HG03095 (cell line): ENCODE measurements at regions not wholly inside any gene's neighbourhood (a gene's known extent, or its start where the extent isn't known, plus 50 kb on each side); places are given as distances from the start of the nearest gene placed in this dataset.

Experiments used
- ATAC-seq: cut with Tn5 transposase; IDR thresholded peaks from one replicate; pipeline ENCODE4 v1.9.1; 2021; ENCODE audit warnings: moderate library complexity; ENCODE audit not compliant: unreplicated experiment

DNA sequence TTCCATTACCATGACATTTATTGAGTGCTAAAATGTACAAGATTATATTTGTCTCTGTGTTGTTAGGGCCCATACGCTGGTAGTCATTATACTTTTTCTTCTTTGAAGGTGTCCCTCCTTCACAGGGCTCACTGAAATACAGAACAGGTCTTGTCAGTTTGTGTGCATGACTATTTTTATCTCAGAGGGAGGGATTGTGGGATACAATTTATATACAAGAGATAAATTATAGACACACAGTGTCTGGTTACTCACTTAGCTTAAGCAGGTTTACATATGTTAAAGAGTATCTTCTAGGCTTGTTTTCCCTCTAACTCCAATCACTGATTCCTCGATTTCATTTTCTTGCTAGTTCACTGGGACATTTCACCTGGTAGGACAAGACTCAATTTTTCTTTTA, 143.3 kb upstream of the GUCY1A1 start:
- no peak for ATAC-seq

- no peak for ATAC-seq
Observed at GRCh38 chr4:155522201-155522600, 144.4 kb upstream of the GUCY1A1 start.

- ATAC-seq = no peak
Observed at GRCh38 chr4:155521382-155521781, 144.6 kb upstream of the MAP9 start.

DNA sequence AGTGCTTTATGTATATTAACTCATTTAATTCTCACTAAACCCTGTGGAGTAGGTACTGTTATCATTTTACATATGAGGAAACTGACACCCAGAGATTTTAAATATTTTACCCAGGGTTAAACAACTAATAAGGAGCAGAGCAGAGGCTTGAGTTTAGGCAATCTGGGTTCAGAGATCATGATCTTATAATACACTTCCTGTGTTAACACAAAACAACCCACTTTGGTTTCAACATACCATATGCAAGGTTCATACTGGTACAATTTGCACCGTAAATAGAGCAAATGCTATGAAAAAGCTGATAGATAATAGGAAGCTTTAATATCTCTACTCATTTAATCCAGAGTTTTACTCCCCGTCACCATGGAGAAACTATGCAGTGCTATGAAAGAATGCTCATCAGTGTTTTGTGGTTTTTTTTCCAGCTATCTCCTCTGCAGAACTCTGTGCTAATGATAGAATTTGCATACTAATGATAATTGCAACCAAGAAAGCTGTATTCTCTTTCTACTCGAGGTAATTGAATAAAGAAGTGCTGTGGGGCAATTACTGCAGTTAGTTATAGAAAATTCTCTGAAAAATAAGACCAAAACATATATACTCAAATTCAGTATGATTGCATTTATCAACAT, 138.8 kb upstream of the MAP9 start:
- ATAC-seq = no peak

DNA sequence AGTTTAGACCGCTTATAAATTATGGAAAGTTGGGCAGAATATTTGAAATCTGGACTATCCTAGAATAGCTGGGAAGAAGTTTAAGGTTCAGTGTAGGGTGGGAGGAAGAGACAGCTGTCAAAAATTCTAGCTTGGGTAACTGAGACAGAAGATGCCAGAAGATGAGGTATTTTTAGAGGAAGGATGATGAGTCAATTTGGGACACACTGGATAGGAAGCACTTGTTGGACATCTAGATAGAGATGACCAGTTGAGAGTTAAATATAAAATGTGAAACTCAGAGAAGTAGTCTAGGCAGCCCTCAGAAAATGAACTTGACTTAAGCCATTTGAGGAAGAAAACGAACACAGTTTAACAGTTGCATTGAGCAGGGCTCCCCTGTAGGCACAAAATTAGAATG, 137.9 kb upstream of the MAP9 start:
- ATAC-seq = no peak

GRCh38 chr4:155512817-155513216, 136.1 kb upstream of the MAP9 start:
- ATAC-seq = no peak

- ATAC-seq = no peak
Observed at GRCh38 chr4:155512046-155512445, 135.3 kb upstream of the MAP9 start.

- no peak for ATAC-seq
Observed at GRCh38 chr4:155510771-155511170, 134.0 kb upstream of the MAP9 start.

- ATAC-seq = no peak
Observed at GRCh38 chr4:155509555-155509954, 132.8 kb upstream of the MAP9 start.

DNA sequence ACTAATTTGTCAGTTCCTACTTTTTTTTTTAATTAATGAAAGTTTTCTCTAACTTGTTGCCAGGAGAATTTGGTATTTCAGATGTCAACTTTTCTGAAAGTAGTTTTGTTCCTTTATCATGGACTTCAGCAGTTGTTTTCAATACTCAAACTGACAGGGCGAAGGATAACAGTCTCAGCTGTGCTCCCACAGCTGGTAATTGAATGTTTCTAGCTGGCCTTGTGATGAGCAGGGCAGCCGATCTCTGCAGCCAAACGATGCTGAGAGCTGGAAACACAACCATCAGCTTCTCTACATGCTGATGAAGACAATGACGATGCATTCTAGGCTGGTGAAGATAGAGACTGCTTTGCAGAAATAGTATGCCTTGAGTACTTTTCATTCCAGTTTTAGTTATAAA, 130.0 kb upstream of the MAP9 start:
- ATAC-seq = no peak

GRCh38 chr4:155505321-155505720, 128.6 kb upstream of the MAP9 start:
- ATAC-seq = no peak

GRCh38 chr4:155497306-155497705, 120.5 kb upstream of the MAP9 start:
- no peak for ATAC-seq

- no peak for ATAC-seq
Observed at GRCh38 chr4:155496294-155496626, 119.5 kb upstream of the MAP9 start.

DNA sequence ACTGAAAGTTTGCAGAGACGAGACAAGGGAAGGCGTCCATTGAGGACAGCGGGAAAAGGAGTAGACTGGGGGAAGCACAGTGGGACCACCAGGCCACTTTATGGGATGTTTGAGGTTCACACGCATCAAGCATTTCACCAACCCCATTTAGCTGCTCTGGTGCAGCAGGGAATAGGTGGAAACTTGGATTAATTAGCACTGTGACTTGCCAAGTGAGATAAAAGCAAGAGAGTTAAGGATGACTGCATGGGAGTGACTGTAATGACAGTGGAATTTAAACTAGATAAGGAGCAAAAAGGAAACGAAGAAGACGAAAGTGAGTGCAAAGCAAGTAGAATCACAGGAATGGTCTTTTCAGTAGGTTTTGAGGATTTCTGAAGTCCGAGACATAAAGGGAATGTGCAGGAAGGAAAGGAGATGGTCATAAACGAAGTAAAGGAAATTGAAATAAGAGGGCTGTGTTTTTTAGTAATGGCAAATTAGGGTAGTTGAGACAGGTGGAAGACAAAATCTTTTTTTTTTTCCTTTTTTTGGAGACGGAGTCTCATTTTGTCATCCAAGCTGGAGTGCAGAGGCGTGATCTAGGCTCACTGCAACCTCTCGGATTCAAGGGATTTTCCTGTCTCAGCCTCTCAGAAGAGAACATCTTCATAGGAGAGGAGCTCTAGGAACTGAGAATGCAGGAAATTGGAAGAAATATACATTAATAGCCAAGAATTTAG, 119.0 kb upstream of the MAP9 start:
- no peak for ATAC-seq

DNA sequence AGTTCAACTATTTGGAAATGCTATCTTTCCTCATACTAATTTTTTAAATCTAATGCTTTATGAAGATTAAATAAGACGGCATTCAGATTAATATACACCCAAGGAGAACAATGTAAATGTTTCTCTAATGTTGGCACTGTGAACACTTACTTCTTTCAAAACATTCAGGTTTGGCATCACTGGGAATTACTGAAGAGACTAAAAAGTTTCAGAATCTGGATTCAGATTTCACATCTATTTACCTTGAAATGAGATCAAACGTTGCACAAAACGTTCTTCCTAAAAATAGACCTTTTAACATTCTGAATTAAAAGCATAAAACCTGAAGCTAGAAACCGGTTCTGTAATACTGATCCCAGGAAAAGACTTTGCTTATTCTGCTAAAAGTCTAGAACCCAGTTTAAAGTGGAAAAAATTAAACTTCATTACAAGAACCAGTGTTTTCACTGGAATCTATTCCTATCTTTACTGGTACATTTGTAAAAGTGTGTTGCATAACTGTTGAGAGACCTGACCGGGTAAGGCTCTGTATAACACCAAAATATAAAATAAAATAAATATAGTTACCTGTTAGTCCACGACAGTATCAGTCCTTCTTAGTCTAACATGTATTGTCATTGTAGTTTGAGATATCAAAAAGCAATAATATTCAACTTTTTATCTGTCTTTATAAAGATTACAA, 117.4 kb upstream of the MAP9 start:
- no peak for ATAC-seq

DNA sequence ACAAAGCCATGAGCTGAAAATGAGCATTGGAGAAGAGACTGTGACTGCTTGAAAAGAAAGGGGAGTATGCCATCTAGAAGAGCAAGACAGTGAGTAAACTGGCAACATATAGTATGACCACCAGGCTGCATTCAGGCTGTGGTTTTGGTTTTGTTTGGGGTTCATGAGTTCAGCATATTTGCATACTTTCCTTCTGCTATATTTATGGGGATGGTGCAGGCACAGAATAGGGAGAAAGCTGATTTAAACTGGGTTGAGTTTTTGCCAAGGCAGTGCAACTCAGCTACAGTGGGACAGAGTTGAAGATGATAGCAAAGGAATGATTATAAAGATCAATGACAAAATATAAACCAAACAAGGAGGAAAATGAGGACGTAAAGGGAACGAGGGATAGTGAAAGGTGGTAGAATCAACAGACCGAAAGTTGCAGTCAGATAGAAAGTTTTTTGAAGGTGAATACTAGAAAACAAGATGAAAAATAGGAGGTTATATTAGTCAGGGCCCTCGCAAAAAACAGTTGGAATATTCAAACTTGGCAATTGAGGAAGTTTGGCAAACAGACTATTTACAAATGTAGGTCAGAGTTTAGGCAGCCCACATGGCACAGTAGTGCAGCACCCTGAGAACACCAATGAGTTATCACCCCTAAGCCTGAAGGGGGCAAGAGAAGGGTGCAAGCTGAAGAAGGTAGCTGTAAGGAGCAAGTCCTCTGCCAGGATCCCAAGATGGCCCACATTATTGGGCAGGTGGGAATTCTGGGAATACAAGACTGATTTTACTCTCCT, 114.8 kb upstream of the MAP9 start:
- ATAC-seq = peak; percentile 92

DNA sequence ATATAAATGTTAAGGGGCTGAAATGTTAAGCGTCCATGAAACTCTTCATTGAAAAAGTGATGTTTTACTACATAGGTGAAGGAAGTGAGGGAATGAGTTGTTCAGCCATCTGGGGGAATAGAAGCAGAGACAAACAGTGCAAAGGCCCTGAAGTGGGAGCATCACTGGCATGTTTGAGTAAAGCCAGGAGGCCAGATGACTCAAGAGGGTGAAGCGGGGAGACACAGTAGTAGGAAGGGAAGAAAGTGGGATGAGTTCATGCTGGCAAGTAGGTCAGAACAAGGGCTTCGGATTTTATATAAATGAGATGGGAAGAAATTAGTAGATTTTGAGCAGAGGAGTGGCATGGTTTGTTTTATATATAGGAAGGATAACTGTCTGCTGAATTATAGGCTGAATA, 112.5 kb upstream of the MAP9 start:
- ATAC-seq = no peak

- no peak for ATAC-seq
Observed at GRCh38 chr4:155488691-155489090, 111.9 kb upstream of the MAP9 start.

GRCh38 chr4:155487210-155487609, 110.4 kb upstream of the MAP9 start:
- ATAC-seq = no peak

GRCh38 chr4:155481150-155481549, 104.4 kb upstream of the MAP9 start:
- no peak for ATAC-seq

DNA sequence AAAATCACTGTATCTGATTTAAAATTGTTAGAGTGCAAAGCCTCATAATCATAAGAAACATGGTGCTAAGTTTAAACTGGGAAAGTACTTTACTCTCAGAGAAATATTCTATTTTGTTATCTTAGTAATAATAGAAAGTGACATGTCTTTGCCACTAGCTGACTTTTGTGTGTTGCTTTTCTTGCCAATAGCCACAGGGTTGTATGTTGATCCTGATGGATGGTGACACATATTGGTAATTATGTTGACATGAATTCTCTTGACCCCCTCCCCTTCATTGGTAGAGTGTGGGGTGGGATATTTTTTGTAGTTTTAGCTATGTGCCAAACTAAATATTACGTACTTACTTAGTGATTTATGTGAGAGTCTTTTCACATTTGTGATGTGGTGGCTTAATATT, 103.1 kb upstream of the MAP9 start:
- ATAC-seq = no peak
